Tibial artery (tissue), 4 donors: ENCODE measurements at regions not wholly inside any gene's neighbourhood (a gene's known extent, or its start where the extent isn't known, plus 50 kb on each side); places are given as distances from the start of the nearest gene placed in this dataset.

Source experiments
- DNase-seq, 2 donors: peaks; one replicate each; pipeline ENCODE4 v3.0.0-alpha.2; 2019
- H3K27ac ChIP-seq, 2 donors: fragments of 200-600 bp; sonication (generic) in 1 of 2; 1 replicate in 1 of 2; 2 replicates in 1 of 2; pipeline ENCODE4 v1.5.1; 2018 to 2019; ENCODE audit warnings: mild to moderate bottlenecking in 1 of 2
- H3K27me3 ChIP-seq, 2 donors: fragments of 200-600 bp; sonication (generic) in 1 of 2; one replicate each; pipeline versions ENCODE4 v1.5.1 to v1.6.0; 2016 to 2019
- H3K36me3 ChIP-seq, 3 donors: fragments of 200-600 bp; sonication (generic) in 2 of 3; one replicate each; pipeline ENCODE4 v1.5.1; 2016 to 2019; ENCODE audit warnings: mild to moderate bottlenecking in 2 of 3
- H3K4me1 ChIP-seq, 4 donors: fragments of 200-600 bp; sonication (generic) in 2 of 4; 1 replicate in 3 of 4; 2 replicates in 1 of 4; pipeline ENCODE4 v1.5.1; 2016 to 2019
- H3K4me3 ChIP-seq, 2 donors: fragments of 200-600 bp; sonication (generic) in 1 of 2; 1 replicate in 1 of 2; 2 replicates in 1 of 2; pipeline ENCODE4 v1.5.1; 2018 to 2019; ENCODE audit warnings: mild to moderate bottlenecking in 2 of 2
- H3K9me3 ChIP-seq, 3 donors: fragments of 200-600 bp; sonication (generic) in 1 of 3; one replicate each; pipeline ENCODE4 v1.5.1; 2016 to 2019
- intact Hi-C: fragments of 100-400 bp; cut with DNase I; formaldehyde crosslinking; loops from one replicate; pipeline ENCODE4 v1.15.0; 2023; ENCODE audit warnings: low total_unique reads
- TF ChIP-seq, protein P1 (sequence below), 2 experiments: fragments of 200-600 bp in 1 of 2; fragments of 450-650 bp in 1 of 2; IDR thresholded peaks; one replicate each; pipeline ENCODE4 v1.5.1; 2017 to 2019; ENCODE audit warnings: antibody characterized with exemption in 2 of 2, mild to moderate bottlenecking in 1 of 2, moderate library complexity in 1 of 2

DNA sequence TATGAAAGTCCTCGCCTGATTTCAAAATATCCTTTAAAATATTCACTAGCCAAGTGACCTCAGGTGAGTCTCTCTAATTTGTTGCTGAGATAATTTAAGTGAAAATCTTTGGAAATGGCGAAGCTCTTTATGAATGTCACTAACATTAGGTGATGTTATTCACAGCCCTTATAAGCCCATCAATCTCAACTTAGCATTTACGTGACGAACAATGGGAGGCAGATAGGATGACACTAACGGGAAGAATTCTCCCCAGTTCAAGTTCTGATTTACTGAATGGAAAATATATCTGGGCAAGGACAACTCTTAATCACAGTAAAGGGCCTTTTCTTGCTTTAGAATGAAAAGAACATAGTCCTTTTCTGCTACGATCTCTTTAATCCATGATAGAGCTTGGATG, 378.7 kb downstream of the LIG4 start:
- no peaks in the 10 kb centered on the region for H3K9me3 ChIP-seq
- H3K27me3 ChIP-seq = no peaks in the 10 kb centered on the region
- intact Hi-C loops = no loop called here
- no peaks in the 10 kb centered on the region for H3K4me1 ChIP-seq
- TF ChIP-seq, protein P1, sequence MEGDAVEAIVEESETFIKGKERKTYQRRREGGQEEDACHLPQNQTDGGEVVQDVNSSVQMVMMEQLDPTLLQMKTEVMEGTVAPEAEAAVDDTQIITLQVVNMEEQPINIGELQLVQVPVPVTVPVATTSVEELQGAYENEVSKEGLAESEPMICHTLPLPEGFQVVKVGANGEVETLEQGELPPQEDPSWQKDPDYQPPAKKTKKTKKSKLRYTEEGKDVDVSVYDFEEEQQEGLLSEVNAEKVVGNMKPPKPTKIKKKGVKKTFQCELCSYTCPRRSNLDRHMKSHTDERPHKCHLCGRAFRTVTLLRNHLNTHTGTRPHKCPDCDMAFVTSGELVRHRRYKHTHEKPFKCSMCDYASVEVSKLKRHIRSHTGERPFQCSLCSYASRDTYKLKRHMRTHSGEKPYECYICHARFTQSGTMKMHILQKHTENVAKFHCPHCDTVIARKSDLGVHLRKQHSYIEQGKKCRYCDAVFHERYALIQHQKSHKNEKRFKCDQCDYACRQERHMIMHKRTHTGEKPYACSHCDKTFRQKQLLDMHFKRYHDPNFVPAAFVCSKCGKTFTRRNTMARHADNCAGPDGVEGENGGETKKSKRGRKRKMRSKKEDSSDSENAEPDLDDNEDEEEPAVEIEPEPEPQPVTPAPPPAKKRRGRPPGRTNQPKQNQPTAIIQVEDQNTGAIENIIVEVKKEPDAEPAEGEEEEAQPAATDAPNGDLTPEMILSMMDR (IDR thresholded peaks at IDR 0.05) = no peak
- DNase-seq = no peak
- no peaks in the 10 kb centered on the region for H3K36me3 ChIP-seq
- H3K4me3 ChIP-seq = no peak overlapping the region
- no peak overlapping the region for H3K27ac ChIP-seq

DNA sequence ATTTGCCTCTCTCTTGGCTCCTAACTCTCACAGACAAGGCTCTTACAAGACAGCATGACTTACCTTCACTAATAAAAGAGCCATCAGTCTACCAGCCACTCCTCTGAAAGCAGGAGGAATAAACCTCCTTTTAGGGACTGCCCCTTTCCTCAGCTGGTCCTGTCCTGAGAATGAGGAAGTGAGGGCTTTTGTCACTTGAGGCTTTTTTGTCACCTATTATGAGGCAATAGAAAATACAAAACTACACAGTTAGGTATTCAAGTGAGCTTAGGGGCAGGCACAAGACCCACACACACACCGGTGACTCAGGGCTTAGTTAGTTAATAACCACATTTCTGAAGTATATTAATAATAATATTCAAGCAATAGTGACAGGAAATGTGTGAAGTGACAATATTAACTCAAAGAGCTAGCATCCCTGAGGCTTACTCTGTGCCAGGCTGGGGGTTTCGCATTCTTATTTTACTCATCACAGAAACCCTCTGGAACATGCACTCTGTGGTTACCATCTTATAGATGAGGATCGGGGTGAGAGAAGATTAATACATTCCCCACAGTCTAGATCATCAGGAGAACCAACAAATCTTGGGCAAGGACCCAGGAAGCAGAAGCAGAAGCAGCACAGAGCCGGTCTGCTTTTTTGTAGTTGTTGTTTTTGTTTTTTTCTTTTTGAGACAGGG, 379.9 kb downstream of the LIG4 start:
- H3K9me3 ChIP-seq = no peaks in the 10 kb centered on the region
- no peaks in the 10 kb centered on the region for H3K36me3 ChIP-seq
- no peaks in the 10 kb centered on the region for H3K27me3 ChIP-seq
- no peak overlapping the region for H3K4me3 ChIP-seq
- intact Hi-C loops = no loop called here
- no peaks in the 10 kb centered on the region for H3K4me1 ChIP-seq
- no peak for DNase-seq
- H3K27ac ChIP-seq = no peak overlapping the region
- TF ChIP-seq, protein P1 (IDR thresholded peaks at IDR 0.05) = no peak

DNA sequence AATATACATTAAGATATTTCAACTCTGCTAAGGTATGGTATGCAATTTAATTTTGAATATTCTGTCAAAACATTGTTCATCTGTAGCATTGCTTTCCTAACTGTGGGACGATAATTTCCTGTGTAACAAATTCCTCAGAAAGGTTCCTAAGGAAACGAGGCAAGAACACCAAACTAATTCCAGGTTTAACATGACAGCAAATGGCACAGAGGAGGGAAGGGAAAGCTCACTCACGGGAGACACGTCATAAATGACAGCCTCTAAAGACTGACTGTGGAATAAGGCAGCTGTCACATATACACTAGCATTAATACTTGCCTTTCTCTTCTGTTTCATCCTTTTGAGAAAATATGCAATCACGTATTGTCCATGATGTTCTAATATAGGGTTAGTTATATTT, 380.6 kb downstream of the LIG4 start:
- Histone ChIP-seq H3K9me3 (no peaks in the 10 kb centered on the region), H3K36me3 (no peaks in the 10 kb centered on the region)
- intact Hi-C loops = no loop called here

DNA sequence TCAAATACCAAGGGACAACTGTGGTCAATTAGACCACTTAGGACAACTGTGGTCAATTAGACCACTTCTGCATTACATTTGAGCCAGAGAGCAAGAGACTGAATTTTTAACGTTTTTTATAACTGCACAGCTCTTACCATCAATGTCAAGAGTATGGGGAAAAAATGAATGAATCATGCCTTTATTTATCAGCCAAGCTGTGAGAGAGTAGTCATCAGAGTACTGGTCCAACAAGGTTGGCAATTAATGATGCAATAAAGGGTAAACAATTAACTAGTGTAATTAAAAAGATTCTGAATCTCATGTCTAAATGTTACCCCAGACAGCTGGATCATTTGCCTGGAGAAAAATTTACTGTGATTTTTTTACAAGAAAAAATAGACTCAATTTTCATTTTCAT, 381.1 kb downstream of the LIG4 start:
- no peak overlapping the region for H3K27ac ChIP-seq
- no peak for DNase-seq
- H3K4me3 ChIP-seq = no peak overlapping the region
- H3K36me3 ChIP-seq = no peaks in the 10 kb centered on the region
- no peaks in the 10 kb centered on the region for H3K9me3 ChIP-seq
- H3K27me3 ChIP-seq = no peaks in the 10 kb centered on the region
- H3K4me1 ChIP-seq = no peaks in the 10 kb centered on the region
- intact Hi-C loops = no loop called here
- TF ChIP-seq, protein P1 (IDR thresholded peaks at IDR 0.05) = no peak

More for the DNA sequence above, 380.6 kb downstream of the LIG4 start:
- no peak overlapping the region for H3K4me3 ChIP-seq
- no peak overlapping the region for H3K27ac ChIP-seq
- no peak for DNase-seq
- no peaks in the 10 kb centered on the region for H3K27me3 ChIP-seq
- no peaks in the 10 kb centered on the region for H3K4me1 ChIP-seq
- TF ChIP-seq, protein P1 (IDR thresholded peaks at IDR 0.05) = no peak

DNA sequence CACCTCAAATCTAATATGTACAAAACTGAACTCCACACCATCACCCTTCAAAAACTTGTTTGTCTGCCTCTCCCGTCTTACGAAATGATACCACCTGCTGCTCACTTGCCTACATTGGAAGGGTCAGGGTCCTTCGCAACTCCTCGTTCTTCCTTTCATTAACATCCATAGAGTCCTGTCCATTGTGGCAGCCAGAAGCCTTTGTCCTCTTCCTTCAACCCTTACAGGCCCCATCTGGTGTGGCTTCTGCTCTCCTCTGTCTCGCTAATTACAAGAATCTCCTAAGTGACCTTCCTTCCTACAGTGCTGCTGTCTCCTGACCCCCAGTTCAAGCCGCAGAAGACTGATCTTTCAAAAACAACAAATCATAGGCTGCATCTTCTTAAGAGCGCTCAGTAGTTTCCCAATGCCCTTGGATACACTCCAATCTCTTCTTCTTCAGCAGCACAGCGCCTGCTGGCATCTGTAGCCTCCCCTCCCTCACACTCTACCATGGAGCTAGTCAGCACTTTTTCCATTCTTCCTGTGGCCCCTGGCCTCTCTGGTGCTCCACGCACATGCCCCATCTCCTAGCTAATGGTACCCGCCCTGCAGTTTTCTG, 382.7 kb downstream of the LIG4 start:
- no peaks in the 10 kb centered on the region for H3K27me3 ChIP-seq
- H3K36me3 ChIP-seq = no peaks in the 10 kb centered on the region
- no peak overlapping the region for H3K4me3 ChIP-seq
- no peak overlapping the region for H3K27ac ChIP-seq
- no peak for DNase-seq
- H3K4me1 ChIP-seq = no peaks in the 10 kb centered on the region
- H3K9me3 ChIP-seq = no peaks in the 10 kb centered on the region
- intact Hi-C loops = no loop called here
- TF ChIP-seq, protein P1 (IDR thresholded peaks at IDR 0.05) = no peak
